DMS153 treated with DMSO at 0.1 percent for 48 hours (cell line): ENCODE measurements at regions not wholly inside any gene's neighbourhood (a gene's known extent, or its start where the extent isn't known, plus 50 kb on each side); places are given as distances from the start of the nearest gene placed in this dataset.

Experiments
- DNase-seq: peaks from one replicate; lab custom pipeline; 2025; ENCODE audit not compliant: unreplicated experiment; lab: John Stamatoyannopoulos, UW

DNA sequence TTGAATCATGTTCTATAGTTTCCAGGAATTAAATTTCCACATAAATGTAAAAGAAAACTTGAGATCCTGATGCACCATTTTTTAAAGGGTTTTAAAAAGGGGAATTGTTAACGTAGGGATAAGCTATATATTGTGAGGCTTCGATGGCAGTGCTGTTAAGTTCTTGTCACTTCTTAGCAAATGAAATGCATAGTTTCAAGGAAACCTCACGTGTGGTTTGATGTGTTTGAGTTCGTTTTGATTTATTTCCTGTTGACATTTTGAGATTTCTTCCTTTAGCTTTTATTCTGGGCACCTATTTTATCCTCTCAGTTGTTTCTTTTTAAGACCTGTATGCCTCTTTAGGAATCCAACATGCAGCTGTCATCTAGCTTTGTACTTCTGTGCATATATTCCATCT lies 301.0 kb downstream of the DOCK8 start:
- DNase-seq: no peak

DNA sequence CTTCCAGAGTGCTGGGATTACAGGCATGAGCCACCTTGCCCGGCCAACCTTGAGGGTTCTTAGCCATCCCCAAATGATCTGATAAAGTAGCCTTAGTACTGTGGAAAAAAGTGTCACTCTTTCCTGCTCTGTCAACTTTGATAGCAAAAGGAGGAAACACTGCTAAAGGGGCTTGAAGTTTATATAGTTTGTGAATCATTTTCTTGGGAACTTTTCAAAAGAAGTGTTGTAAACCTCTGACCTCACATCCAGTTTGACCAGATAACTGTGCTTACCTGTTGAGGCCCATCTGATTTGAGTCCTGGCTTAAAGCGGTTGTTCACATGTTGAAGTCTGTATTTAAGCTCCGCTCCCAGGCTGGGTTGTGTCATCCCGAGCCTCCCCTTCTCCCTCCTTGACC lies 303.3 kb downstream of the DOCK8 start:
- no peak for DNase-seq

GRCh38 chr9:518540-518939 lies 303.9 kb downstream of the DOCK8 start:
- DNase-seq: no peak

GRCh38 chr9:519579-519978 lies 304.9 kb downstream of the DOCK8 start:
- no peak for DNase-seq

- DNase-seq: no peak
Observed at GRCh38 chr9:520302-520701, 305.6 kb downstream of the DOCK8 start.

GRCh38 chr9:522190-522589 lies 307.5 kb downstream of the DOCK8 start:
- DNase-seq: no peak

- no peak for DNase-seq
Observed at GRCh38 chr9:522658-523057, 308.0 kb downstream of the DOCK8 start.

DNA sequence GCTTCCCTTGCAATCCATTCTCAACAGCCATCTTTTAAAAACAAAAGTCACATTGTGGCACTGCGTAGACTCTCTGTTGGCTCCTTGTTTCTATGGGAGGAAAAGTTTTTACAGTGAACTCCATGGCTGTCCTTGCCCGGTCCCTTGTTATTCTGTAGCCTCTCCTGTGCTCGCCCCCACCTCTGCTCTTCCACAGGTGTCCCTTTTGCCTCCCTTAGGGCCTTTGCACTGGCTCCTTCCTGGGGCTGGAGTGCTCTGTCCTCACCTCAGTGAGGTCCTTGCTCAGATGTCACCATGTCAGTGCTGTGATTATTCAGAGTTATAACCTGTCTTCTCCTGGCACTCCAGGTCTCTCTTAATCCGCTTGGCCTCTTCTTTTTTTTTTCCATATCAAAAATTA lies 308.8 kb downstream of the DOCK8 start:
- no peak for DNase-seq

GRCh38 chr9:524008-524407 lies 309.3 kb downstream of the DOCK8 start:
- DNase-seq: no peak

GRCh38 chr9:526904-527591 lies 312.4 kb downstream of the DOCK8 start:
- DNase-seq: no peak

- no peak for DNase-seq
Observed at GRCh38 chr9:529731-530130, 311.8 kb upstream of the DMRT1 start.

GRCh38 chr9:530681-531080 lies 310.8 kb upstream of the DMRT1 start:
- no peak for DNase-seq

GRCh38 chr9:532707-533106 lies 308.8 kb upstream of the DMRT1 start:
- peak; percentile 56 for DNase-seq

GRCh38 chr9:534886-535285 lies 306.6 kb upstream of the DMRT1 start:
- DNase-seq: no peak

DNA sequence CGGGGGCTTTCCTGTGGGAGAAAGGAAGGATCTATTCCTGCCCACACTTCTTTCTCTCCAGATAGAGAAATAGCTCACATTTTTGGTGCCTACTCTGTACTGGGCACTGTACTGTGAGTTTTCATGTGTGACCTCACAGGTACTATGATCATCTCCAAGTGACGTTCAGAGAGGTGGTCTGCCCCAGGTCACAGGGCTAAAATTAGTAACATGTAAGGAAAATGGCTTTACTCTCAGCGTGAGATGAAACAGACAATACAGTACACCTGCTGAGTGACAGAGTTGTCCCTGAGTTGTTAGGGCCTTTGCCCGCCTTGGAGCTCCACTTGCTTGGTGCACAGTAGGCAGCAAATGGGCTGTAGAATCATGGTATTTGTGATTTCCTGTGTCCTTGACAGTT lies 306.1 kb upstream of the DMRT1 start:
- DNase-seq: no peak

GRCh38 chr9:536597-537511 lies 304.6 kb upstream of the DMRT1 start:
- DNase-seq: peak; percentile 13

- DNase-seq: no peak
Observed at GRCh38 chr9:543478-543877, 298.0 kb upstream of the DMRT1 start.

DNA sequence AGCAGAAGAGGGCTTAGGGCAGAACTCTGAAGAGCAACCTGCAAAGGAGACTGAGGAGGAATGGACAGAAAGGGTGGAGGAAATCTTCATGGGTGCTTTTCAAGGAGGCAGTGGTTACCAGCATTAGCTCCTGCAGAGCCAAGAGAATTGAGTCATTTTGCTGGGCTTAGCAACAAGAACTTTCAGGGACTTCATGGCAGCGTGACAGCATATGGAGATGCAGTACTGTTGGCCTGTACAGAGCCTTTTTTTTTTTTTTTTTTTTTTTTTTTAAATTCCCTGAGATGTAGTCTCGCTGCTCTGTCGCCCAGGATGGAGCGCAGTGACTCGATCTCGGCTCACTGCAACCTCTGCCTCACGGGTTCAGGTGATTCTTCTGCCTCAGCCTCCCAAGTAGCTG lies 296.0 kb upstream of the DMRT1 start:
- DNase-seq: no peak

DNA sequence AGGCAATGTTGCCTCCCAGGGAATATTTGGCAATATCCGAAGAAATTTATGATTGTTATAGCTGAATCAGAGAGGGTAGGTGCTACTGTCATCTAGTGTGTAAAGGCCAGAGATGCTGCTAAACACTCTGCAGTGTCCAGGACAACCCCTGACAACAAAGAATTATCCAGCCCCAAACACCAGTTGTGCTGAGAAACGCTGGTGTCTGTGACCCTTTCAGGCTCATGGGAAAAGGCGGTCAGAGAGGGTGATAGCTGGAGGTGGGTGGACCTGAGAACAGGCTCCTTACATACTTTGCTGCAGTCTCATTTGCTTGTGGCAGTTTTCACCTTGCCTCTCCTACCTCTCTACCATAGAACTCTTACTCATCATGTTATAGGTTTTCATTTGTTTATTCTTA lies 295.3 kb upstream of the DMRT1 start:
- DNase-seq: no peak

DNA sequence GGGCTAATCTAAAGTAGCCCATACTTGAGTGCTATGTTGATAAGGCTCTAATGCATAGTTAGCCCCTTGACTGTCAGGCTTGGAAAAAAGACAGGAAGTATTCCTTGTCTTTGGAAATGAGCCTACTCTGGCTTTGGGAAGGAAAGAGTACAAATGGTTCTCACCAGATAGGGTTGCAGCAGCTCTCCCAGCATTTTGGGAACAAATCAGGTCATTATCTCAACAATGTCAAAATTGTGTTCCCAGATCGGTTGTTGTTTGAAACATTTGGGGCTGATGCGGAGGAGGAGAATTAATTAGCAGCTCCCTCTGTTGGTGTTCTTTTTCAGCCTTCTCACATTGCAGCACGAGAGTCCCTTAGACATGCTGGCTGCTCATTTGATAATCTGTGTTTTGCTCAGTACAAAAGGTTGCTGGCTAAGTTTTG lies 294.7 kb upstream of the DMRT1 start:
- peak; percentile 25 for DNase-seq

GRCh38 chr9:547314-547713 lies 294.2 kb upstream of the DMRT1 start:
- no peak for DNase-seq

DNA sequence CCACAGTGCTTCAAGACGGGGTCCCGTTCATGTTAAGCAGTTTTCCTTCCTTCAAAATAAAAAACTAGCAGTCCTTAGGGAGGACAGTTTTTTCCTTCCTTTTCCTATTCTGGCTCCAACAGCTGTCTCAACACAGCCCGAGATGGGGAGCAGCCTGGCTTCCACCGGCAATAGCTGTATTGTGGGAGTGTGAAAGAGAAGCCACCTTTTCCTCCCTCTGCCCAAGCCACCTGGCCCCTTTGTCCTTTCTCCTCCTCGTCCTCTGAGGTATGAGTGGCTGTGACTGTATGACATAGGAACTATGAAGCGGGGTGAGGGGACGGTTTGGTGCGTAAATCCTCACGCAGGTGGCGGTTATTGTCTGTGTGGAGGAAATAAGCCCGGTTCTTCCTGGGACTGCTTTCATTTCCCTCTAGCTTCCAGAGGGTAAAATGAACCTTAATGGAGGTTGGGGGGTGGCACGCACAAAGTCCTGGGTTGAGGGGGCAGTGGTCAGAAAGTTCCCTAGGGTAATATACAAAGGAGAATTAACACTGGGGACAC lies 292.0 kb upstream of the DMRT1 start:
- no peak for DNase-seq
